ENCODE measurements at regions not wholly inside any gene's neighbourhood (a gene's known extent, or its start where the extent isn't known, plus 50 kb on each side); places are given as distances from the start of the nearest gene placed in this dataset.

DNA sequence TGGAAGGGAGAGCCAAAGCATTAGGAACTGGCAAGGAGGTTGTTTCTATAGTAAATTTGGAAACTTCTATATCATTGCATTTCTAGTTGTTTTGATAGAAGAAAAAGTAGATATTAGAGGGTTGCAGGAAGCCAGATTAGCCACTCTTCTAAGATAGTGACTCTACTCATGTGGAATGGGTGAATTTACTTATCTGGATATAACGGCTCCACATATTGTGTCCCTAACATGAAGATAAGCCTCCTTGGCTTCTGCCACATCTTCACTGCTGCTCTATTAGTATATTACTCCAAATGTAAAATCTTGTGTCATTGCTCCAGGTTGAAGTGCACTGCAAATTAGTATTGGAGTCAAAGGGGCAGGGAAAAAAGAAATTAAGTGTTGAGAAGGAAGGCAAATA lies 283.3 kb downstream of the CASP12 start:
- no peak overlapping the region for H3K4me3 ChIP-seq (ENCODE audit: low read length in 2 of 2)
- no peak overlapping the region for H3K9ac ChIP-seq (ENCODE audit: low read depth in 1 of 2, low read length in 2 of 2)
- no peak overlapping the region for H3K27ac ChIP-seq (ENCODE audit: low read depth in 2 of 2, low read length in 2 of 2)
- no peaks in the 10 kb centered on the region for H3K9me3 ChIP-seq (ENCODE audit: control insufficient read depth in 2 of 2, low read length in 2 of 2)
- no peaks in the 10 kb centered on the region for H3K4me1 ChIP-seq (ENCODE audit: control insufficient read depth in 2 of 2, insufficient read depth in 2 of 2, low read length in 2 of 2)
- no peaks in the 10 kb centered on the region for H3K36me3 ChIP-seq (ENCODE audit: control insufficient read depth in 2 of 2, insufficient read depth in 2 of 2, low read length in 2 of 2)
- H3K27me3 ChIP-seq (ENCODE audit: control insufficient read depth in 2 of 2, insufficient read depth in 2 of 2, low read length in 2 of 2), result no peaks in the 10 kb centered on the region

DNA sequence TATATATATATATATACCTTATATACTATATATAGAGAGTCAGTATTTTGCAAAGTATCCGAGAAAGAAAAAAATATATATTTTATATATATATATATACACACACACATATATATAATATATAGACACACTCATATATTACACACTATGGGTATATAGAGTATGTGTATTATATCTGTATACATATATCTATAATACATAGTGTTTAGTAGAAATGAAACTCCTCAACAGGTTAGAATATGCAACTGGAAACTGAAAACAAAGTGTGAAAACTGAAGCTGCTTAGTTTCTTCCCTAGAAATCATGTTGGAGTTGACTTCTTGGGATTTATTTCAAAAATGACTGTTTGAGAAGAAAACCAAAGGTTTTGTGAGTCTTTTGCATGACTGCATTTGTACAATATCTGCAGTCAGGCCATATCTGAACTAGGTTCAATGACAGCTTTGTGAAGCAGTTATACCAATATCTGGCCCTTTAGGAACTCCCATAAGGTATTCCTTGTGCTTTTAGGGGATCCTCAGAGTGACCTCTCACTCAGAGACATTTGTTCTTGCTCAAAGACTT lies 284.1 kb downstream of the CASP12 start:
- H3K36me3 ChIP-seq (ENCODE audit: control insufficient read depth in 2 of 2, insufficient read depth in 2 of 2, low read length in 2 of 2), result no peaks in the 10 kb centered on the region
- no peak overlapping the region for H3K27ac ChIP-seq (ENCODE audit: low read depth in 2 of 2, low read length in 2 of 2)

DNA sequence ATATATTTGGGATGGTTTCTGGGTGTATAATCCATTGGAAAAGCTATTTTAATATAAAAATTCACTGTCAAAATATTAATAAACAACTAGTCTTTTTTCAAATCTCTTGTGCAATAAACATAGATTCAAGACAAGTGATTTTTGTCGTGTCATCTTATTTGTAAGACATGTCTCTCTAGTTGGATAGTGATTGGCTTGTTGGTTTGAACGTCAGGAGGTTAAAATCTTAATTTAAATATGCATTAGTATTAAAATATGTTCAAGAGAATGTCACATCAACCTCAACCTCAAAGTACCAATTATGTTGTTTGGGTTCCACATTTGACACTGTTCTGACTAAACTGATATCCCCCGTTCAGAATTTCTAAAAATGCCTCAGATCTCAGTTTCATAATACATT lies 287.6 kb downstream of the CASP12 start:
- Histone ChIP-seq H3K4me3 (ENCODE audit: low read length in 2 of 2) (no peak overlapping the region), H3K36me3 (ENCODE audit: control insufficient read depth in 2 of 2, insufficient read depth in 2 of 2, low read length in 2 of 2) (no peaks in the 10 kb centered on the region), H3K4me1 (ENCODE audit: control insufficient read depth in 2 of 2, insufficient read depth in 2 of 2, low read length in 2 of 2) (no peaks in the 10 kb centered on the region), H3K9ac (ENCODE audit: low read depth in 1 of 2, low read length in 2 of 2) (no peak overlapping the region), H3K9me3 (ENCODE audit: control insufficient read depth in 2 of 2, low read length in 2 of 2) (no peaks in the 10 kb centered on the region), H3K27me3 (ENCODE audit: control insufficient read depth in 2 of 2, insufficient read depth in 2 of 2, low read length in 2 of 2) (no peaks in the 10 kb centered on the region), H3K27ac (ENCODE audit: low read depth in 2 of 2, low read length in 2 of 2) (no peak overlapping the region)

More for the DNA sequence above, 284.1 kb downstream of the CASP12 start:
- H3K9ac ChIP-seq (ENCODE audit: low read depth in 1 of 2, low read length in 2 of 2), result no peak overlapping the region
- no peak overlapping the region for H3K4me3 ChIP-seq (ENCODE audit: low read length in 2 of 2)
- no peaks in the 10 kb centered on the region for H3K27me3 ChIP-seq (ENCODE audit: control insufficient read depth in 2 of 2, insufficient read depth in 2 of 2, low read length in 2 of 2)
- H3K4me1 ChIP-seq (ENCODE audit: control insufficient read depth in 2 of 2, insufficient read depth in 2 of 2, low read length in 2 of 2), result no peaks in the 10 kb centered on the region
- no peaks in the 10 kb centered on the region for H3K9me3 ChIP-seq (ENCODE audit: control insufficient read depth in 2 of 2, low read length in 2 of 2)

DNA sequence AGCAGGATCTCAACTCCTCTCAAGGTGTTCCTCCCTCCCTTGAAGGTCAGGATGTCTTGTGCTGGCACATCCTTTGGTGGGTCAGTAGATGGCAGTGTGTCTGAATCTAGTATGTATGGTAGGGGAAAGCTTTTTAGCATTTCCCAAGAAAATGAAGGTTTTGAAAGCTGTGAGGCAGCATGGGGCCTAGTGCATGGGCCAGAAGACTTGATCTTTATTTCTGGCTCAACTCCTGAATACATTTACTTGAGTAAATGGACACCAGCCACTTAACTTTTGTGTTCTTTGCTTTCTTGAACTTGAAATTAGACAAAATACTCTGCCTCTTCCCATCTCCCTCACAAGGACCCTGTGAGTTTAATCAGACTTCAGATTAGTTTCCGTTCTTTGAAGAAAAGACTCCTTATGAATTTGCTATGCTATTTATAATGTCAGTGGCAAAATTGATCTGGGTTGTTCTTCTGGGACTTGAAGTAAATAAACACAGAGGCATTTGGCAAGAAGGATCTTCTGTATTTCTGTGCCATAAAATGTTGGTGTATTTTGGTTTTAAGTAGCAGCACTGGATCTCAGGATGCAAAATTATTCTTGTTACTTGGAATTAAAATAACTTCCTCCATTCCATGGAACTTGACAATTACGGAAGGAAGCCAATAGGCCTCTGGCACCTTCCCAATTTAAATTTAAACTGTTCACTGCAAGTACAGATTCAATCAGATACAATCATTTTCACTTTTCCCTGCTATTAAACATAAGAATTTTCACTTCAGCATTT lies 288.8 kb downstream of the CASP12 start:
- Histone ChIP-seq H3K9me3 (ENCODE audit: control insufficient read depth in 2 of 2, low read length in 2 of 2) (no peaks in the 10 kb centered on the region), H3K36me3 (ENCODE audit: control insufficient read depth in 2 of 2, insufficient read depth in 2 of 2, low read length in 2 of 2) (no peaks in the 10 kb centered on the region), H3K27me3 (ENCODE audit: control insufficient read depth in 2 of 2, insufficient read depth in 2 of 2, low read length in 2 of 2) (no peaks in the 10 kb centered on the region), H3K9ac (ENCODE audit: low read depth in 1 of 2, low read length in 2 of 2) (no peak overlapping the region), H3K27ac (ENCODE audit: low read depth in 2 of 2, low read length in 2 of 2) (no peak overlapping the region), H3K4me1 (ENCODE audit: control insufficient read depth in 2 of 2, insufficient read depth in 2 of 2, low read length in 2 of 2) (no peaks in the 10 kb centered on the region), H3K4me3 (ENCODE audit: low read length in 2 of 2) (no peak overlapping the region)

DNA sequence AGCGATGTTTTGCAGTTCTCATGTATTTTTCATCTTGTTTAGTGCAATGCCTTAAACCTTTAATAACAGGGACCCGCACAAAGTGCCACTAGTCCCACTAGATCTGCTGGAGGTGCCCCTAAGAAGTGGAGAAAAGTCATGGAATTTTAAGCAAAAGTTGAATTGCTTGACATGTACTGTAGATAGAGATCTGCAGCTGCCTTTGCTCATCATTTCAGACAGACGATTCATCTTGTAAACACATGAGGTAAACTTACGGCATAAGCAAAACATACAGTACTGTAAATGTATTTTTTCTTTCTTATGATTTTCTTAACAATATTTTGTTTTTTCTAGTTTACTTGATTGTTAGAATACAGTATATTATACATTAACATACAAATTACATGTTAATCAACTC lies 295.6 kb downstream of the CASP12 start:
- H3K4me1 ChIP-seq (ENCODE audit: control insufficient read depth in 2 of 2, insufficient read depth in 2 of 2, low read length in 2 of 2), result no peaks in the 10 kb centered on the region
- H3K27me3 ChIP-seq (ENCODE audit: control insufficient read depth in 2 of 2, insufficient read depth in 2 of 2, low read length in 2 of 2), result no peaks in the 10 kb centered on the region
- H3K27ac ChIP-seq (ENCODE audit: low read depth in 2 of 2, low read length in 2 of 2), result no peak overlapping the region
- no peak overlapping the region for H3K4me3 ChIP-seq (ENCODE audit: low read length in 2 of 2)
- no peak overlapping the region for H3K9ac ChIP-seq (ENCODE audit: low read depth in 1 of 2, low read length in 2 of 2)
- H3K9me3 ChIP-seq (ENCODE audit: control insufficient read depth in 2 of 2, low read length in 2 of 2), result no peaks in the 10 kb centered on the region
- no peaks in the 10 kb centered on the region for H3K36me3 ChIP-seq (ENCODE audit: control insufficient read depth in 2 of 2, insufficient read depth in 2 of 2, low read length in 2 of 2)

DNA sequence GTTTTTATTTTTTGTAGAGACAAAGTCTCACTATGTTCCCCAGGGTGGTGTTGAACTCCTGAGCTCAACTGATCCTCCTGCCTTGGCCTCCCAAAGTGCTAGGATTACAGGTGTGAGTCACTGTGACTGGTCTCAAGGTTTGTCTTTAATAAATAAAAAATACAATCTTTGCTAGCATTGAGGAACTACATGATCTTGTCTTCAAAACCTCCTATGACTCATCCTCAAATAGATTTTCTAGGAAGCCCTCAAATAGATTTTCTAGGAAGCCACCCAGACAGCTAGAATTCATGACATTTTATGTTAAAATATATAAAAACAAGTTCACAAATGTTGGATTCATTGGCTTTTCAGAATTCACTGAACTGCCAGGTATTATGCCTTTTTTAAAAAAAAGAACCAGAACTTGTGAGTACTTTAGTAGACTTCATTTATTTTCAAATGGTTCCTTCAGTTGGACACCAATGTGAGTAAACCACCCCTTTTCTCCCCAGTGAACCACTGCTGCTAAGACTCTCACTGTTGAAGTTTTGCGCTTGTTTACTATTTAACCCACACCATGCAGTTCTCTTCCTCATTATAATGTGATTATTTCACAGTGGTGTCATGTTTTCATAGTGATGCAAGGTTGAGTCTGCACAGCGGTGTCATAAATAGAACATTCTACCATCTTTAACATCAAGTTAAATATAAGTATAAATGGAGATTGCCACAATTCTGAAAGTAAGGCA lies 303.9 kb downstream of the CASP12 start:
- Histone ChIP-seq H3K4me3 (ENCODE audit: low read length in 2 of 2) (no peak overlapping the region), H3K27me3 (ENCODE audit: control insufficient read depth in 2 of 2, insufficient read depth in 2 of 2, low read length in 2 of 2) (no peaks in the 10 kb centered on the region), H3K36me3 (ENCODE audit: control insufficient read depth in 2 of 2, insufficient read depth in 2 of 2, low read length in 2 of 2) (no peaks in the 10 kb centered on the region), H3K9me3 (ENCODE audit: control insufficient read depth in 2 of 2, low read length in 2 of 2) (no peaks in the 10 kb centered on the region), H3K27ac (ENCODE audit: low read depth in 2 of 2, low read length in 2 of 2) (no peak overlapping the region), H3K9ac (ENCODE audit: low read depth in 1 of 2, low read length in 2 of 2) (no peak overlapping the region), H3K4me1 (ENCODE audit: control insufficient read depth in 2 of 2, insufficient read depth in 2 of 2, low read length in 2 of 2) (no peaks in the 10 kb centered on the region)

DNA sequence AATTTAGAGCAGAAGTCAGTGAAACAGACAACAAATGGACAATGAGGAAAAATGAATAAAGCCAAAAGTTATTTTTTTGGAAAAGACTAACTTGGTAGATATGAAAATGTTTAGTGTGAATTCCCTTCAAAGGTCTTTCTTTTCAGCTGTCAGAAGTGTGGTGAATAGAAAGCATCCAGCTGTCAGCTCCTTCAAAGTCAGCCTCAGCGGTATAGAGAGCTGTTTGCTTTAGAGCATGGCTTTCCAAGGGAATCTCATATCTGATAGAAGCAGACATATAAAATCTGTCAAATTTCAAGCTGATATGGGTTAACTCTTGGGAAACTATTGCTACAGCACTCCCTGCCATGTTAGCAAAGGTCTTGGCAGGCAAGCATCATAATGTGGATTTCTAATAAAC lies 309.3 kb downstream of the CASP12 start:
- Histone ChIP-seq H3K4me3 (ENCODE audit: low read length in 2 of 2) (no peak overlapping the region), H3K9me3 (ENCODE audit: control insufficient read depth in 2 of 2, low read length in 2 of 2) (no peaks in the 10 kb centered on the region), H3K27me3 (ENCODE audit: control insufficient read depth in 2 of 2, insufficient read depth in 2 of 2, low read length in 2 of 2) (no peaks in the 10 kb centered on the region), H3K27ac (ENCODE audit: low read depth in 2 of 2, low read length in 2 of 2) (no peak overlapping the region), H3K4me1 (ENCODE audit: control insufficient read depth in 2 of 2, insufficient read depth in 2 of 2, low read length in 2 of 2) (no peaks in the 10 kb centered on the region), H3K36me3 (ENCODE audit: control insufficient read depth in 2 of 2, insufficient read depth in 2 of 2, low read length in 2 of 2) (no peaks in the 10 kb centered on the region), H3K9ac (ENCODE audit: low read depth in 1 of 2, low read length in 2 of 2) (no peak overlapping the region)

DNA sequence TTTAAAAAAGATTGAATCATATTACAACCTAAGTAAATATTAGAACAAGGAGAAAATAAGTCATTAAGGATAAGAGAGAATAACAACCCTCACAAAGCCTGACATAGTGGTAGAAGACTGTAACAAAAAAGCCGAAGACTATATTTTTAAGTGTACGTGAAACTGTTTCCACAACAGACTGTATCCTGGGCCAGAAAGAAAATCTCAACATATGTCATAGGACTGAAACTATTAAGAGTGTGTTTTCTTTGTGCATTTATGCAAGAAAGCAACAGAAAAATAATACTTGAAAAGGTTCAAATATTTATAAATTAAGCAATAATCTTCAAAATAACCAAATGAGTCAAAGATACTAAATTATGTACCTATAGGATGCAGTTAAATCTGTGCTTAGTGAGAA lies 309.8 kb downstream of the CASP12 start:
- no peak overlapping the region for H3K27ac ChIP-seq (ENCODE audit: low read depth in 2 of 2, low read length in 2 of 2)

DNA sequence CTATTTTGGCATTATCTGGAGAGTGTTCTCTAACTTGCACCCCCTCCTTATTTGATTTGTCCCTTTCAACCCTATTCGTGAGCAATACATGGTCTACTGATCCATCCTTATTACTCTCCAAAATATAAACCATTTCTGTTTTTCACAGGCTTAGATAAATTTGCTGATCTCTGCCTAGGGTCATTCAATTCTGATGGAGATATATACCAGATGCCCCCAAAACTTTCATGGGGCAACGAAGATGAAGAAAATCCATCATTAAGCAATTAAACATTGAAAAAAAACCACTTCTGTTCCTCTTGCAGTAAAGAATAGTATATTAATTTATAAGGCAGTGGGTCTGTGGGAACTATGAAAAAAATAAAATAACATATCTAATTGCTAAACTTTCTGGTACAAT lies 313.4 kb downstream of the CASP12 start:
- Histone ChIP-seq H3K4me3 (ENCODE audit: low read length in 2 of 2) (no peak overlapping the region), H3K27me3 (ENCODE audit: control insufficient read depth in 2 of 2, insufficient read depth in 2 of 2, low read length in 2 of 2) (no peaks in the 10 kb centered on the region), H3K4me1 (ENCODE audit: control insufficient read depth in 2 of 2, insufficient read depth in 2 of 2, low read length in 2 of 2) (no peaks in the 10 kb centered on the region), H3K27ac (ENCODE audit: low read depth in 2 of 2, low read length in 2 of 2) (no peak overlapping the region), H3K9ac (ENCODE audit: low read depth in 1 of 2, low read length in 2 of 2) (no peak overlapping the region), H3K9me3 (ENCODE audit: control insufficient read depth in 2 of 2, low read length in 2 of 2) (no peaks in the 10 kb centered on the region), H3K36me3 (ENCODE audit: control insufficient read depth in 2 of 2, insufficient read depth in 2 of 2, low read length in 2 of 2) (no peaks in the 10 kb centered on the region)

More for the DNA sequence above, 309.8 kb downstream of the CASP12 start:
- no peaks in the 10 kb centered on the region for H3K9me3 ChIP-seq (ENCODE audit: control insufficient read depth in 2 of 2, low read length in 2 of 2)
- H3K4me1 ChIP-seq (ENCODE audit: control insufficient read depth in 2 of 2, insufficient read depth in 2 of 2, low read length in 2 of 2), result no peaks in the 10 kb centered on the region
- H3K36me3 ChIP-seq (ENCODE audit: control insufficient read depth in 2 of 2, insufficient read depth in 2 of 2, low read length in 2 of 2), result no peaks in the 10 kb centered on the region
- no peaks in the 10 kb centered on the region for H3K27me3 ChIP-seq (ENCODE audit: control insufficient read depth in 2 of 2, insufficient read depth in 2 of 2, low read length in 2 of 2)
- no peak overlapping the region for H3K9ac ChIP-seq (ENCODE audit: low read depth in 1 of 2, low read length in 2 of 2)
- no peak overlapping the region for H3K4me3 ChIP-seq (ENCODE audit: low read length in 2 of 2)

DNA sequence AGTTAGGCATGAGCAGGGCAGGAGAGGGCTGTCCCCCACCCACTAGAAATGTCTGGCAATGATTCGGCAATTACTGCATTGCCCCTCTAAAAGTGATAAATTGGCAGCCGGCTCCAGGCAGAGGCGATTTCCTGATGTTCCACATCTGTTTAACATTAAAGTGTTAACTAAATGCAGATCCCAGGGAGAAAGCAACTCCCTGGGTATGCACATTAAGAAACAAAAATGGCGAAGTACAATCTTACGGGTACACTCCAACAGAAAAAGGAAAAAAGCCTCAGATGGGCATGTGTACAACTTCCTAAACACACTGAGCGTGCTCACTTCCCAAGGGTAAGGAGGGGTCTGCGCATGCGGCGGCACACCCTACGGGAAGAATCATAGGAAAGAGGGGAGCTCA lies 314.4 kb downstream of the CASP12 start:
- no peak overlapping the region for H3K9ac ChIP-seq (ENCODE audit: low read depth in 1 of 2, low read length in 2 of 2)
- H3K4me1 ChIP-seq (ENCODE audit: control insufficient read depth in 2 of 2, insufficient read depth in 2 of 2, low read length in 2 of 2), result no peaks in the 10 kb centered on the region
- H3K27me3 ChIP-seq (ENCODE audit: control insufficient read depth in 2 of 2, insufficient read depth in 2 of 2, low read length in 2 of 2), result no peaks in the 10 kb centered on the region
- no peaks in the 10 kb centered on the region for H3K9me3 ChIP-seq (ENCODE audit: control insufficient read depth in 2 of 2, low read length in 2 of 2)
- no peak overlapping the region for H3K27ac ChIP-seq (ENCODE audit: low read depth in 2 of 2, low read length in 2 of 2)
- H3K4me3 ChIP-seq (ENCODE audit: low read length in 2 of 2), result no peak overlapping the region
- H3K36me3 ChIP-seq (ENCODE audit: control insufficient read depth in 2 of 2, insufficient read depth in 2 of 2, low read length in 2 of 2), result no peaks in the 10 kb centered on the region

All from mucosa of rectum (tissue), 2 donors.